GM06990 (cell line): ENCODE measurements at regions not wholly inside any gene's neighbourhood (a gene's known extent, or its start where the extent isn't known, plus 50 kb on each side); places are given as distances from the start of the nearest gene placed in this dataset.

Source experiments
- DNase-seq: peaks from one replicate; pipeline ENCODE4 v3.0.0-alpha.2; 2011; ENCODE audit not compliant: insufficient read length; ENCODE audit errors: extremely low read depth
- H3K27me3 ChIP-seq: replicated peaks from 2 replicates; pipeline ENCODE4 v1.6.0; 2011; ENCODE audit warnings: low read length; ENCODE audit not compliant: control insufficient read depth, insufficient read depth
- H3K36me3 ChIP-seq: 2 replicates; pipeline ENCODE4 v1.5.1; 2011; ENCODE audit warnings: low read length; ENCODE audit not compliant: control insufficient read depth, insufficient read depth
- H3K4me3 ChIP-seq: replicated peaks from 2 replicates; pipeline ENCODE4 v1.5.1; 2011; ENCODE audit warnings: low read depth, mild to moderate bottlenecking, control low read depth, low read length
- CTCF ChIP-seq: IDR thresholded peaks from 2 replicates; pipeline ENCODE4 v1.5.1; 2011; ENCODE audit warnings: low read length, control low read depth, mild to moderate bottlenecking, inconsistent platforms; ENCODE audit not compliant: insufficient read depth, poor library complexity, severe bottlenecking

GRCh38 chr16:80077696-80078095 lies 463.1 kb upstream of the DYNLRB2 start:
- Histone ChIP-seq H3K27me3 (no peaks in the 10 kb centered on the region), H3K4me3 (no peak overlapping the region), H3K36me3 (no peaks in the 10 kb centered on the region)
- no peak for TF ChIP-seq CTCF
- DNase-seq: no peak

- DNase-seq: no peak
- Histone ChIP-seq H3K27me3 (peaks cover 1% of the 10 kb centered on the region), H3K36me3 (no peaks in the 10 kb centered on the region), H3K4me3 (no peak overlapping the region)
- TF ChIP-seq CTCF: no peak
These were observed 466.5 kb upstream of the DYNLRB2 start for GRCh38 chr16:80074329-80074728.

GRCh38 chr16:80071964-80072456 lies 468.8 kb upstream of the DYNLRB2 start:
- TF ChIP-seq CTCF: no peak
- no peaks in the 10 kb centered on the region for H3K36me3 ChIP-seq
- no peak overlapping the region for H3K4me3 ChIP-seq
- H3K27me3 ChIP-seq: peaks cover 1% of the 10 kb centered on the region
- no peak for DNase-seq

- no peak overlapping the region for H3K4me3 ChIP-seq
- no peak for TF ChIP-seq CTCF
- no peaks in the 10 kb centered on the region for H3K36me3 ChIP-seq
- no peak for DNase-seq
- H3K27me3 ChIP-seq: no peaks in the 10 kb centered on the region
These were observed 466.5 kb upstream of the MAF start for GRCh38 chr16:80066805-80067580.

- no peak overlapping the region for H3K4me3 ChIP-seq
- no peak for DNase-seq
- no peaks in the 10 kb centered on the region for H3K36me3 ChIP-seq
- H3K27me3 ChIP-seq: no peaks in the 10 kb centered on the region
- TF ChIP-seq CTCF: no peak
These were observed 465.0 kb upstream of the MAF start for GRCh38 chr16:80065541-80065940.
